GM18861 (cell line): ENCODE measurements at regions not wholly inside any gene's neighbourhood (a gene's known extent, or its start where the extent isn't known, plus 50 kb on each side); places are given as distances from the start of the nearest gene placed in this dataset.

Experiments
- ATAC-seq: cut with Tn5 transposase; IDR thresholded peaks from one replicate; pipeline ENCODE4 v1.9.1; 2021; ENCODE audit not compliant: unreplicated experiment

DNA sequence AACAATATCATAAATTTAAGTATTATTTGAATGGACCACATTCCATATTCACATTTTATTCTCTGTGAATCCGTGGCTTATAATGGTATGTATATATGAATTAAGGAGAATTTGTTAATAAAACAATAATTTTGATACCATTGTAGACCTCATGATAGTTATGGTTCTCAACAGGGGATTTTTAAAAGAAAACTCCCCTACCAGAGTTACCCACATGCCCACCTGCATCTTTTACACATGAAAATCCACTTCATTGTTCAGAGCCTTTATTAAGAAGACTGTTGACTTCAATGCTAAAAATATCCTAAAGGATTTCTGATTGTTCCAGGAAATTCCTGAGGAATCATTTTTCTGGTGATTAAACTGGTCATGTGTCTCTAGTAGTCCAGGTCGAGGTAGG is 557.7 kb upstream of the MEF2C start:
- no peak for ATAC-seq

- ATAC-seq: no peak
Measured at GRCh38 chr5:89437450-89438435, 554.8 kb upstream of the MEF2C start.

DNA sequence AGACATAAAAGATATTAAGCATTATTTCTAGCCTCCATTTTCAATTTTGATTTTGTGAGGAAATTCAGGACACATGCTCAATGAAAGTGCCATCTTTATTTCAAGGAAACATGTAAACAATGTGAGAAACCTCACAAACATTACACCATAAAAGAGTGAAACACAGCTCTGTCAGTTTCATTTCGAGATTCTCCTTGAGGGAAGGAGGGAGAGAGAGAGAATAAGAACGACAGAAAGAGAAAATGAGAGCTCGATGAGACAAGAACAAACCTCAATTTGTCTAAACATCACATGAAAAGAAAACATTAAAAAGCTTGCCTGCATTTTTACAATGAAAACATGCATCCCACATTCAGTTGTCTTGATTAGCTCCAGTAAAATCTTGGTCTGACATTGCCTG is 553.5 kb upstream of the MEF2C start:
- no peak for ATAC-seq

DNA sequence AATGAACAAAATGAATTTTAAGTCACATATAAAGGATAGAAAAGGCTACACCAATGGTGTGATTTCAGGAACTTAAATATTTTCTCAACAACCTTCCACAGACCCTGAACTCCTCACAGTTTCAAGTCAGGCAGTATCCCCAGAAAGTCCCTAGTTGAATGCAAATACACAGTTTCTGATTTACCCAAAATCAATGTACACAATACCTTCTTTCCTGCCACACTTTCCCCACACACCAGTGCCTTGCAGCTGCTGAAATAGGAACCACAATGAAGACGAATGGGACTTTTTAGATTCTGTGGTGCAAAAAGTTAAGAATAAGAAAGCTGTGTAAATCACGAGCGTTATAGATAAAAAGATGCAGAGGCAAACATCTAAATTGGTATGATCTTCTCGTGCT is 552.4 kb upstream of the MEF2C start:
- peak; percentile 75 for ATAC-seq

DNA sequence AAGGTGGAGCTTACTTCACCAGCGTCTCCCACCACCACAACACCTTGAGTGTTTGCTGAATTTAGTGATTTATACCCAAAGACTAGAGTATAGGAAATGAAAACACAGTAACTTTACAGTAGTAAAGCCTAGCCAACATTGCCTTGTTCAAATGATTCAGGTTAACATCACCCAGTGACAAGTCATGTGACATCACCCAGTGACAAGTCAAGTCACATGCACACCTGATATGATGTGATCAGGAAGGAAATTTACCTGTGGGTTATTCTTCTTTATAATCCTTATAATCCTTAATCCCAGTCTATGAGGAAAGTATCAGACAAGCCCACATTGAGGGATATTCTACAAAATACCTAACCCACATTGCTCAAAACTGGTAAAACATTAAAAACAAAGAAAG is 545.6 kb upstream of the MEF2C start:
- no peak for ATAC-seq

GRCh38 chr5:89425062-89425461 is 542.1 kb upstream of the MEF2C start:
- ATAC-seq: no peak

DNA sequence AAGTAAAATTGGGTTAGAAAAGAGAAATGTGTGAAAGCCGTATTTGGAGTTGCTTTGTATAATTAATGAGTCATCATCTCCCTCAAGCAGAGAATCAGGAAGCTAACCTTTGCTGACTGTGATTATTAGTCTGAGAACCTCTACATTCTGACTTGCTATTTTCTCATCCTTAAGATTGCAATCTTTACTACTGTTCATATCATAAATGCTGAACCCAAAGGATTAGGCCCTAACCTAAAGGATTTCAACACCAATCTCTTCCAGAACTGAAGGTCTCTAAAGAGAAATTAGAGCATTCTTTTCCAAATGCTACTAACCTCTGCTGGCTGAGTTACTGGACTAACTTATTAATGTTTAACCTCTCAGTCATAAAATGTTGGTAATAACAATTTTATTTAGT is 538.1 kb upstream of the MEF2C start:
- peak; percentile 80 for ATAC-seq

DNA sequence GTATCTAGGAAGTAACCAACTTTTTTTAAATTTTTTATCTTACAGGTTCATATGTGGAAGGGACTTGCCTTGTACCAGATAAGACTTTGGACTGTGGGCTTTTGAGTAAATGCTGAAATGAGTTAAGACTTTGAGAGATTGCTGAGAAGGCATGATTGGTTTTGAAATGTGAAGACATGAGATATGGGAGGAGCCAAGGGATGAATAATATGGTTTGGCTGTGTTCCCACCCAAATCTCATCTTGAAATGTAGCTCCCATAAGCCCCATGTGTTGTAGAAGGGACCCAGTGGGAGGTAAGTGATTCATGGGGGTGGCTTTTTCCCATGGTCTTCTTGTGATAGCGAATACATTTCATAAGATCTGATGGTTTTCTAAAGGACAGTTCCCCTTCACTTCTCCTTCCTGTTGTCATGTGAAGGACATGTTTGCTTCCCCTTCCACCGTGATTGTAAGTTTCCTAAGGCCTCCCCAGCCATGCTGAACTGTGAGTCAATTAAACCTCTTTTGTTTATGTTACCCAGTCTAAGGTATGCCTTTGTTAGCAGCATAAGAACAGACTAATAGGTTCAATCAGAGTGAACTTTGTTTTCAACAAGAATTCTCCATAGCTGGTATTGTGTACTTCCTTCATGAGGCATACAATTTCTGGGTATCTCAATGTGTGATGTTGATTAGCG is 535.6 kb upstream of the MEF2C start:
- ATAC-seq: no peak

DNA sequence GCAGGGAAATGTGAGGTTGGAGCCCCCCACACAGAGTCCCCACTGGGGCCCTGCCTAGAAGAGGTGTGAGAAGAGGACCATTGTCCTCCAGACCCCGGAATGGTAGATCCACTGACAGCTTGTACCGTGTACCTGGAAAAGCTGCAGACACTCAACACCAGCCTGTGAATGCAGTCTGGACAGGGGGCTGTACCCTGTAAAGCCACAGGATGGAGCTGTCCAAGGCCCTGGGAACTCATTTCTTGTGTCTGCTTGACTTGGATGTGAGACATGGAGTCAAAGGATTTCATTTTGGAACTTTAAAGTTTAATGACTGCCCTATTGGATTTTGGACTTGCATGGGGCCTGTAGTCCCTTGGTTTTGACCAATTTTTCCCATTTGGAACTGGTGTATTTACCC is 535.0 kb upstream of the MEF2C start:
- no peak for ATAC-seq

DNA sequence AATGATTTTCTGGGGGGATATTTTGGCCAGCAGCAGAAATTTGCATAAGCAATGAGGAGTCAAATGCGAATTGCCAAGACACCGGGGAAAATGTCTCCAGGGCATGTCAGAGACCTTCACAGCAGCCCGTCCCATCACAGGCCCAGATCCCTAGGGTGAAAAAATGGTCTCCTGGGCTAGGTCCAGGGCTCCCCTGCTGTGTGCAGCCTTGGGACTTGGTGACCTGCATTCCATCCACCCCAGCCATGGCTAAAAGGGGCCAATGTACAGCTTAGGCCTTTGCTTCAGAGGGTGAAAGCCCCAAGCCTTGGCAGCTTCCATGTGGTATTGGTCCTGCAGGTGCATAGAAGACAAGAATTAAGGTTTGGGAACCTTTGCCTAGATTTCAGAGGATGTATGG is 534.5 kb upstream of the MEF2C start:
- no peak for ATAC-seq

GRCh38 chr5:89411891-89412290 is 528.9 kb upstream of the MEF2C start:
- no peak for ATAC-seq

GRCh38 chr5:89407054-89407453 is 524.1 kb upstream of the MEF2C start:
- no peak for ATAC-seq

- ATAC-seq: no peak
Measured at GRCh38 chr5:89401659-89402058, 518.7 kb upstream of the MEF2C start.

- ATAC-seq: no peak
Measured at GRCh38 chr5:89401012-89401411, 518.0 kb upstream of the MEF2C start.

DNA sequence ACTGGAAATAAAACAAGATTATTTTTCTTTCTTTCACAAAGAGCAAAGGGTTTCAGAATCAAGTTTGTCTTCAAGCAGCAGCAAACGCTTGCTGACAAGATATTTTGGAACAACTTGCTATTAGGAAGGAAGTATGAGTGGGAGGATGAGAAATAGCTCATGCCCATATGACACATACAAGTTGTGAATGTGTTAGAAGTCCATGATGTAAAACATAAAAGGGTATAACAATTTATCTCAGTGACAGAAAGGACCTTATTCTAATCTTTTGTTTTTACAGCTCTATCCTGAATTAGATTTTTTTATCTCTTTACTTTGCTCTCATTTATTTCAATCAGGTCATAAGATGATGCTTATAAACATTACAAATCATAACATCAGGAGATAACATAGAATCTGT is 516.6 kb upstream of the MEF2C start:
- ATAC-seq: no peak

DNA sequence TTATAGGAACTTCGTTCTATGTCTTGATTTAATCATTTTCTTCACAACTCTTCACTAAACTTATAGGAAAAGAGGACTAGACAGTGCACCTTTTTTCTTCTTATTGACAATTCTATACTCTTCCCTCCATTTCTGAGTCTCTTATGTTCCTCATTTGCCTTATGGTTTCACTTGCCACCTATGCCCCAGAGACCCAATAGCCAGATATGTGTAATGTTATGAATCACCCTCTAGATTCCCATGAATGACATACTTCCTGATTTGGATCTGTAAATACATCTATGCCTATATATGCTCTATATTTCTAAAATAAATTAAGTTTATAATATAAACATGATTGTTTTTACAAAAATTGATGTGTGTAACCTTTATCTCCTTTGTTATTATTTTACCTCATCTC is 514.1 kb upstream of the MEF2C start:
- peak; percentile 72 for ATAC-seq

DNA sequence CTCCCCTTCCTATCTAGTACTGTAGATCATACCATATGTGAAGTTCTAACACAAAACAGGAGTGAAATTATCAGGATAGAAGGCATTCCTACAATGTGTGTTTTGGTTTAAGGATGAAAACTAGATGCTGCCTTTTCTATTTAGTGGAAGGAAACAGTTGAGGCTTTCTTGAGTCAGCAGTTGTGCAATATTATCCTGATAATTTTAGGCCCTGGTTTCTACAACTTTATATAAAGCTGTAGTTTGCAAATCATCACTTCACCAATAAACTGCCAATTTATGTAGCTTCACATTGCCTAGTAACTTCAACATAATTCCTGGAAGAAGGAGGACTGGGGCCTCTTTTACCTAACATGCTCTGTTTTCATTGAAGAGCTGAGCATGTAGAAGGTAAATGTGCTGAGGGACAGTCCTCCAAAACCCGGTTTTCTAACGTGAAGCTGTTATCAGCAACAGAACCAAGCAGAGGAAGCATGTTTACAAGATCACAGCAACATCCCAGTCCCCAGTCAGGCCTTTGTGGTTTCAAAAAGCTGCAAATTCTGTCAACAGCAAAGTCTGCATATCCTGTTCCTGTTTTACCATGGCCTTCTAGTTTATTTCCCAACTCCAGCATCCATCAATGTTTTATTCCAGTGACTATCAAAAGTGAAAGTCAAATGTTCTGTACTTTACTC is 513.4 kb upstream of the MEF2C start:
- peak; percentile 59 for ATAC-seq

GRCh38 chr5:89395111-89395510 is 512.1 kb upstream of the MEF2C start:
- ATAC-seq: no peak

DNA sequence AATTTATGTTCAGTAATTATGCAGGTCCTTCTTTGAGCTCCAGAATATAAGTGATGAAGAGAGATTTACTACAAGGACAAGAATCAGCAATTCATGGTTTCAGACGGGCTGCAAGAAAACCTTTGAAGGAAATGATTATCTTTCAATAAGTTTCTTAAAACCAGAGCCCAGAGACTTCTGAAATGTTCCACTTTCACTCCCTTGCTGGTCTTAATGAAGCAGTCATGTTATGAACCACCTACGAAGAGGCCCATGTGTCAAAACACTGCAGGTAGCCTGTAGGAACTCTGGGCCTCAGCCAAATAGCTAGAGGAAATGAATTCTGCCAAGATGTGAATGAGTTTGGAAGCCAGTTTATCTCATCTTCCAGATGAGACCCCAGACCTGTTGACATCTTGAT is 505.9 kb upstream of the MEF2C start:
- ATAC-seq: no peak

- ATAC-seq: no peak
Measured at GRCh38 chr5:89384391-89384790, 501.4 kb upstream of the MEF2C start.

DNA sequence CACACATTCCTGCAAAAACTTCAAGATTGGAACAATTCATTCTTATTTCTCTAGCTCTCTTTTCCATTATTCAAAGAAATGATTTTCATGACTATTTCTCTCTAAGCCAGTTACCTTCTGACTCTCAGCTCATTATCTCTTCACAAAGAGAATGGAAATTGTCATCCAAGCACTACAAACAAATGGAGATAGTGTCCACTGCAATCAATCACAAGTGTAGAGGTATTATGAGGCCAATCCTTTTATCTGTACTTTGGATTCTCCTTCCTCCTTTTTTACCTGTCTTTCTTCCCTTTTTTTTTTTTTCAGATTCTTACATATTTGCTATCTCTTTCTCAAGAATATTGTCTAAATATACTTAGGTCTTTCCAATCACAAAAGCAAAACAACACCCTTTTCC is 497.7 kb upstream of the MEF2C start:
- no peak for ATAC-seq
